HEK293T (cell line): ENCODE measurements at regions not wholly inside any gene's neighbourhood (a gene's known extent, or its start where the extent isn't known, plus 50 kb on each side); places are given as distances from the start of the nearest gene placed in this dataset.
"Not testable (repeated sequence)": the region's sequence is repeated elsewhere in the genome, so short reads cannot be mapped to it uniquely, and the experiment has no call there.

Experiments
- BHLHE40 ChIP-seq: fragments of 450-650 bp; IDR thresholded peaks from 2 replicates; pipeline ENCODE4 v1.6.1; 2016; ENCODE audit warnings: mild to moderate bottlenecking, moderate library complexity, borderline replicate concordance
- ELF4 ChIP-seq: fragments of 450-650 bp; IDR thresholded peaks from 2 replicates; pipeline ENCODE4 v1.6.1; 2017; ENCODE audit warnings: antibody characterized with exemption
- FOXA1 ChIP-seq: fragments of 450-650 bp; IDR thresholded peaks from 2 replicates; pipeline ENCODE4 v1.6.1; 2016; ENCODE audit warnings: mild to moderate bottlenecking
- FOXK2 ChIP-seq: fragments of 450-650 bp; IDR thresholded peaks from 2 replicates; pipeline ENCODE4 v1.6.1; 2016; ENCODE audit warnings: mild to moderate bottlenecking
- FOXM1 ChIP-seq: fragments of 450-650 bp; IDR thresholded peaks from 2 replicates; pipeline ENCODE4 v1.6.1; 2017; ENCODE audit warnings: mild to moderate bottlenecking, borderline replicate concordance
- HDGF ChIP-seq: fragments of 450-650 bp; IDR thresholded peaks from 2 replicates; pipeline ENCODE4 v1.6.1; 2017; ENCODE audit warnings: antibody characterized with exemption, borderline replicate concordance
- L3MBTL2 ChIP-seq: fragments of 450-650 bp; conservative IDR thresholded peaks from 2 replicates; pipeline ENCODE4 v1.6.1; 2016; ENCODE audit warnings: mild to moderate bottlenecking
- LEF1 ChIP-seq: fragments of 450-650 bp; IDR thresholded peaks from 2 replicates; pipeline ENCODE4 v1.6.1; 2017; ENCODE audit warnings: mild to moderate bottlenecking, borderline replicate concordance
- NFRKB ChIP-seq: fragments of 450-650 bp; IDR thresholded peaks from 2 replicates; pipeline ENCODE4 v1.6.1; 2016; ENCODE audit warnings: mild to moderate bottlenecking, moderate library complexity
- SUZ12 ChIP-seq: fragments of 450-650 bp; IDR thresholded peaks from 2 replicates; pipeline ENCODE4 v1.6.1; 2016; ENCODE audit warnings: mild to moderate bottlenecking

GRCh38 chr1:117746565-117746964 is 140.7 kb downstream of the TENT5C start:
- not testable (repeated sequence) for TF ChIP-seq FOXK2, SUZ12, NFRKB, ELF4, HDGF, FOXM1, BHLHE40, LEF1, FOXA1, L3MBTL2
